HFF-Myc (cell line): ENCODE measurements at regions not wholly inside any gene's neighbourhood (a gene's known extent, or its start where the extent isn't known, plus 50 kb on each side); places are given as distances from the start of the nearest gene placed in this dataset.

Experiments
- DNase-seq: peaks from one replicate; pipeline ENCODE4 v3.0.0-alpha.2; 2011; ENCODE audit warnings: low read depth; ENCODE audit errors: extremely low read depth
- H3K4me3 ChIP-seq: replicated peaks from 2 replicates; pipeline ENCODE4 v1.5.1; 2011; ENCODE audit warnings: low read depth, mild to moderate bottlenecking, control low read depth, low read length
- CTCF ChIP-seq: IDR thresholded peaks from 2 replicates; pipeline ENCODE4 v1.5.1; 2012; ENCODE audit warnings: mild to moderate bottlenecking, low read depth, low read length, control low read depth; ENCODE audit errors: missing control alignments

DNA sequence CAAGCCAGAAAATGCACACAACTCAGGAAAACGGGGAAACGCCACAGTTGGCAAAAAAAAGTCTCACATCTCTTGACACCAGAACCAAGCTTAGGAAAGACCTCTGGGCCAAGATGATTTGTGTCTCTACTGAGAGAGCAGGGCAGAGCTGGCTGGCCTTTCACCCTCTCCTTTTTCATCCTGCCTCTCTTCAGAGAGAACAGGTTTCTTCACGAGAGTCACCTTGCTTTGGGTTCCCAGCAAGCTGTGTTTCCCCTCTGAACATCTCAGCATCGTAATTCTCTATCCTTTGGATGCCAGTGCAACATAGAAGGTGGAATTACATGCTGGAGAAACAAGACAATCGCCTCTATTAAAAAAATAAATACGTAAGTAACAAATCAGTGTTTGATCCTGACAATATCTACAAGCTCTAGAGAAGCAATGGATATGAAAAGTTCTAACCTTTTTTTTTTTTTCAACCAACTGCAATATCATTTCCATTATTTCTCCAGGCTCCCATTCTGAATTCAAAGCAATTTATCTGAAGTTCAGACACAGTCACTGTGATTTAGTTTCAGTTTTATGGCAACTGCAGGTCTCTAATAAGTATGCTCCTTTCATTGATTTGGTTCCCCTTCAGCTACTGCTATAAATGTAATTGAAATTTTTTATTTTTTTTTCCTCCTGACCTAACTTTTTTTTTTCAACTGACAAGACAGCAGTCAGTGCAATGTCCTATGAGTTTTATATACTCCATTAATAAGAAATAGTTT, 708.6 kb downstream of the DTWD2 start:
- TF ChIP-seq CTCF = no peak
- H3K4me3 ChIP-seq = no peak overlapping the region
- no peak for DNase-seq

GRCh38 chr5:118270526-118270925, 717.8 kb downstream of the DTWD2 start:
- no peak for TF ChIP-seq CTCF
- DNase-seq = no peak

DNA sequence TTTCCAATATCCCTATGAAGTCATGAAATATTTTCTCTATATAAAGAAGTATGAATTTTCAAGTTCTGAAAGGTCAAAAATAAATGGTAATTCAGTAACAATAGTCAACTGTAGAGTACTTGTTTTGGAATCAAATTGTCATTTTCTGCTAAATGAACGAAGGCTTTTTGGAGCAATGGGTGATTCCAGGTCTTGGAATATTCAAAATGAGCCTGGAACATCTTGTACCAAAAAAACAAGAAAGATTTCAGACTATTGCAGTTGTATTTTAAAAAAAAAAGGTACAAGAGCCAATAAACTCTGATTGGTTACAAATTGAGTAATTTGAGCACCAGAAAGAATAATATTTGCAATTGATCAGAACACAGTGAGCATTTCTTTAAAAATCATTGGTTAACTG, 730.1 kb downstream of the DTWD2 start:
- no peak for TF ChIP-seq CTCF
- DNase-seq = no peak
- no peak overlapping the region for H3K4me3 ChIP-seq

More at GRCh38 chr5:118270526-118270925, 717.8 kb downstream of the DTWD2 start:
- no peak overlapping the region for H3K4me3 ChIP-seq

DNA sequence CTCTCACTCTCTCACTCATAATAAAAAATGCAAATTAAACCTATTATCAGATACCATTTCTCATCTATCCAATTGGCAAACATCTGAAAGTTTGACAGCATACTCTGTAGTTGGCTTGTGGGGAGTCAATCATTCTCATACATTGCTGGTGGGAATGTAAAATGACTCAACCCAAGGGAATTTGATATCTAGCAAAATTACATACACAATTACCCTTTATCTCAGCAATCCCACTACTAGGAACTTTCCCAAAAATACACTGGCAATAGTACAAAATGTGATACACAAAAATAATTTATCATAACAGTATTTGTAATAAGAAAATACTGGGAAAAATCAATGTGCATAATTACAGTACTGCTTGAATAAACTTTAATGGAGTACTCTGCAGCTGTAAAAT, 731.3 kb downstream of the DTWD2 start:
- no peak for TF ChIP-seq CTCF
- no peak overlapping the region for H3K4me3 ChIP-seq
- DNase-seq = no peak

DNA sequence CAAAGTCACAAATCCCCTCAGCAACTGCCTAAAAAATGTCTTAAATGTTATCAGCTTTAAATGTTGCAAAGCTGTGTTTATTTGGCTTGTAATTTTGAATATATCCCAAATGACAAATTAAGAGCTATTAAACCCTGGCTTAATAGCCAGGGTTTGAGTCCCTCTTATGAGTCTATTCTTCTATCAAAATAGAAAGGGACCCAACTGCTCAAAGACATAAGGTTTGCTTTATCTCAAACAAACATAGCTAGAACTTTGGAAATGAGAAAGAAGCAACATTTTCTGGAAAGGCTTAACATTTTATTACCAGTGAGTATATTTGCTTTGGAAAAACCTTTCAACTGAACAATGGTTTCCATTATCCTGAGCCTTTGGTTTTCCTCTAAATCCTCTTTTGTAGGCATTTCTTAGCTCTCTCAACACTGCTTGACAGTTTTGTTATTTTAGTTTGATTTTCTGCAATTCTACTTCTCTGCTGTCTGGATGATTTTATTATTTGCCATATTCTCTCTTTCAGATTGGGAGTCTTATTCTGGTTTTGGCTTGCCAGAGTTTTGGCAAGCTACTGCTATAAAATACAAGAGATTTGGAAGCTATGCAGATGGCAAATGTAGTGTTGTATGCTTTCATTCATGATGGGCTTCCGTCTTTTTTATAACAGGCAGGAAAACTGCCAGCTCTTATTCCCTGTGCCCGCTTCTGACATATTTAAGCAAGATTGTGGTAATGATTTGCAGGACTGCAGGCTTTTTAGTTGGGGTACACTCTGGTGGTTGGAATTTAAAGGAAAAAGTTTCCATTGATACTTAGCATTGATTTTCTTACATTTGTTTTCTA, 734.9 kb downstream of the DTWD2 start:
- no peak for DNase-seq
- TF ChIP-seq CTCF = no peak
- H3K4me3 ChIP-seq = no peak overlapping the region

DNA sequence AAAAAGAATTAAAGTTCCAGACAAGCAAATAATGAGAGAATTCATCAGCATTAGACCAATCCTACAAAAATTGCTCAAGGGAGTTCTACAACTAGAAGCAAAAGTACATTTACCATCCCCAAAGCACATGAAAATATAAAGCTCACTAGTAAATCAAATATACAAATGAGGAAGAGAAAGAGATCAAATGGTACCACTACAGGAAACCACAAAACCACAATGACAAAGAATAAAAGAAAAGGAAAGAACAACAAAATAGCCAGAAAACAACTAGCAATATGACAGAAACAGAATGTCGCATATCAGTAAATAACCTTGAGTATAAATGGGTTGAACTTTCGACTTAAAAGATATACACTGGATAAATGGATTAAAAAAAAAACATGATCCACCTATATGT, 739.0 kb downstream of the DTWD2 start:
- no peak for TF ChIP-seq CTCF
- no peak overlapping the region for H3K4me3 ChIP-seq
- DNase-seq = no peak
